ENCODE measurements at regions not wholly inside any gene's neighbourhood (a gene's known extent, or its start where the extent isn't known, plus 50 kb on each side); places are given as distances from the start of the nearest gene placed in this dataset.

DNA sequence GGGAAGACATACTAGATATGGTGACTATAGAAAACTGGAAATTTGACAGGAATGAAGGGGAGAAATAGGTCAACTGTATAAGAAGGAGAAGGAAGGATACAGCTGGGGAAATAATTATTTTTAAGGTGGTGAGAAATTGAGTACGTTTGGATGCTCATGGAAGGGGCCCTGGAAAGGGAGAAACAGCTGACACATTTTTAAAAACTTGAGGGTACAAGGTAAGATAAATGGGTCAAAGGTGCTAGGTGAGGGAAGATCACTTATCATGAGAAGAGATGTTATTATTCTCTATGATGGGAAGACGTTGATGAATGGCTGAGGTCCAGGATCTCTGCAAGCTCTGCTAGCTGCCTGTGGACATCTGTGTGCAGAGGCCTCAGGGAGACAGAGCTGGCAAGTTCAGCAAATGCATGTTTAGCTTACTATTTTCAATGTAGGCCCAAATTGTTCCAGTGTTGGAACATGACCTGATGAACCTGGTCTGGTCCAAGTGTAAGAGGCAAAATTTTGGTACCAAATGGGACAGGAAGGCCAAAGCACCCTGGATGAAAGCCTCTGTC is 181.7 kb downstream of the MTRR start:
- DNase-seq (ENCODE audit: low spot score) = no peak

DNA sequence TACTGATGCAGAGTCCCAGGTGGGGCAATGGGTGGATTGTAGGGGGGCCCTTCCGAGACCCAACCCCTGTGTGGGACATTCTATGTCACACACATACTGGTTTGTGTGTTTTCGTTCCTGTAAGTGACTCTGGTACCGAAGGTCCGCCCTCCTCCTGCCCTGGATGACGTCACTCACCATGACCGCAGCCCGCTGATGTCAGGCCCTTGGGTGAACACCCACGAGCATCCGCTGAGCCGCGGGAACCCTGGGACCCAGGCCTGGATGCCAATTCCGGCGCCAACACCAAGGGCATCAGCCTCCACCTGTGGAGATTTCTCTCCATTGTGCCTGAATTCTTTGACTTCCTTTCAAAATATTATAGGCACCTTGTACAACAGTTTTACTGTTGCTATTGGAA is 184.3 kb downstream of the MTRR start:
- DNase-seq (ENCODE audit: low spot score) = no peak

DNA sequence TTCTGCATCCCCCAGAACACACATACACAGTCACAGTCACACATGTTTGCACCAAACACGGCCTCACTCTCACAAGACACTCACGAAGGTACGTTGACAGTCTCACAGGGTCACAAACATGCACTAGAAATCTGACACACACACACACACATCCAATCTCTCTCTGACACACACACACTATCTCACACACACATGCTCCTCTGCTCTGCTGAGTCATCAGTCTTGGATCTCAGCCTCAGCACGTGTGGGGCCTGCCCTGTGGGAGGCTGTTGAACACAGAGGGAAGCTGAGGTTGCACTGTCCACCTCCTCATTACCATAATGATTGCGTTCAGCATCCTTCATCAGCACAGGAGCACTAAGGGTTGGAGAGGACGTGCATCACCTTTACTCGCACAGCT is 188.8 kb downstream of the MTRR start:
- DNase-seq (ENCODE audit: low spot score) = no peak

DNA sequence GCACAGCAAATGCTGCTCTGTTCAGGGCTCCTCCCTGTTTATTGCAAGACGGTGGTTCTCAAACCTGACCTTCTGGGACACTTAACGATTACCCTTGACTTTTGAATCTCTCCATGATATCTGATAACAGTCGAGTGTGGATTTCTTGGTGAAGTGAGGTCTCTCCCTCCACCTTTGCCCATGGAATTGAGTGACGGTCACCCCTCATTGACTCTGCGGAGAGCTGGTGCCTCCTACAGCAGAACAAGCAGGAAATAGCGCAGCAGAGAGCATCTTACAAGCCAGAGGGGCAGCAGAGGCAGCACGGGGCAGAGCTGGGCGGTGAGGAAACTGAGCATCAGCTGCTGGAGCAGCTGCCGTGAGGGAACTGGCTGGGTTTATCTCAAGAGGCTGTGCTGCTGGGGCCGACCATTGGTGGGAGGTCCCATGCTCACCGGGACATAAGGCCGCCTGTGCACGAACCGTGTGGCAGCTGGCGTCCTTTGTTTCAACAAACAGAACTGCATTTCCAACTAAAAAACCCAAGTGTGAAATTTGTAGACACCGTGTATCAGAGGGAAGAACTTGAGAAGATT is 189.8 kb downstream of the MTRR start:
- DNase-seq (ENCODE audit: low spot score) = no peak

DNA sequence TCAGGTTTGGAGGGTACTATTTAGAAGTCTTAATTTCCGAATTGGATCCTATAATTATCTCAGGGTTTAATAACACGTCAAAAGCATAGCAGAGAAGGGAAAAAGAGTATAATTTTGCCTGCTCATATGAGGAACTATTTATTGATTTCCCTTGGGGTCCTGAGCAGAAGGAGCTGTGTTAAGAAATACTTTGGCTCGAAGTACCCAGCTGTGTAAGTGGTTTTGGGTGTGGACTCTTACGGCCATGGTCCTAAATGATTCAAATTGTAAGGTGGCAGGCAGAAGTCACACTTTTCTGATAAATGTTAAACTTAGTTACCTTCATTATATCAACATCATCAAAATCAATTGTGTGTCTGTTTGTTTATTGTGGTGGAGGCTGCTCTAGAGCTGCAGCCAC is 190.4 kb downstream of the MTRR start:
- no peak for DNase-seq (ENCODE audit: low spot score)

- DNase-seq (ENCODE audit: low spot score) = no peak
Observed at GRCh38 chr5:8060235-8060952, 191.4 kb downstream of the MTRR start.

GRCh38 chr5:8060953-8061429 is 192.0 kb downstream of the MTRR start:
- no peak for DNase-seq (ENCODE audit: low spot score)

GRCh38 chr5:8062521-8062920 is 193.6 kb downstream of the MTRR start:
- DNase-seq (ENCODE audit: low spot score) = no peak

GRCh38 chr5:8068078-8068477 is 199.1 kb downstream of the MTRR start:
- DNase-seq (ENCODE audit: low spot score) = no peak

- no peak for DNase-seq (ENCODE audit: low spot score)
Observed at GRCh38 chr5:8070138-8070537, 201.2 kb downstream of the MTRR start.

DNA sequence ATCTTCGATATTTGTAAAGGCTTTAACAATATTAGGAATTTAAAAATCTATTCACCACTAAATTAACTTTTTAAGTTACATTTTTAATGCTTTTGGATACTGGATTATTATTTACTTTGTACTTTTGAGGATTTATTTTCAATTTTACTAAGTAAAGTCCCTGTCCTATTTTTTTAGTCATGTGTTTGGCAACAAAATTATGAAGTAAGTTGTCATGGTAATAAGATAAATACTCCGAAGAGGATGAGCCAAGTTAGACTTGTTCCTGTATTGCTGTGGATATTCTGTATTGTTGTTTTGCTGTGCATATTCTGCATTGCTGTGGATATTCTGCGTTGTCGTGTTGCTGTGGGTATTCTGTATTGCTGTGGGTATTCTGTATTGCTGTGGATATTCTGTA is 210.1 kb downstream of the MTRR start:
- no peak for DNase-seq (ENCODE audit: low spot score)

GRCh38 chr5:8081179-8081578 is 212.2 kb downstream of the MTRR start:
- DNase-seq (ENCODE audit: low spot score) = no peak

DNA sequence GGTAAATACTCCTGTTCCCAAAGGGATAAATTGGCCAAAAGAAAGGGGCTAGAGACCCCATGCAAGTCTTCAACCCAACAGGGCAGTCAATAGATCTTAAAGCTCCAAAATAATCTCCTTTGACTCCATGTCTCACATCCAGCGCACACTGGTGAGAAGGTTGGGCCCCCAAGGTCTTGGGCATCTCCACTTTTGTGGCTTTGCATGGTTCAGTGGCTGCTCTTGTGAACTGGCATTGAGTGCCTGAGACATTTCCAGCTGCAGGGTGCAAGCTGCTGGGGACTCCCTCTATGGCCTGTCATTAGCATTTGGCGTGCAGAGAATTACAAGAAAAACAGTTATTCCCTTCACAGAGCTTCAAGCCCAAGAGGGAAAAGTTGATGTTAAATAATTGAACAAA is 224.7 kb downstream of the MTRR start:
- no peak for DNase-seq (ENCODE audit: low spot score)

DNA sequence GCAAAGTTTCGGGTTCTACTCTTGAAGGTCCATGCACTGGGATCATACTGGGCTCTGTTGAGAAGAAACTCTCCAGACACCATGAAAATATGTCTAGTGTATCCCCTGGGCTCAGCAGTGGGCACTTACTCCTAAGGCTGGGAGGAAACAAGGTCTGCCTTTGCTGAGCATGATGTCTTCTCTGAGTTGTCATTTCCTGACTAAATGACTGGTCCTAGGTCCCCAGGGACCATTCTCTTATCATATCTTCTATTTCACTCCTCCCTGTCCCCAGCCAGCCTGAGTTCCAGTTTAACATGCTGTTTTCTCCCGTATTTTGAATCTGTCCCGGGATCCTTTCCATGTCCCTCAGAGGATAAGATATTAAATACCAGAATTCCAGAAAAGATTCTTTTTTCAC is 225.4 kb downstream of the MTRR start:
- DNase-seq (ENCODE audit: low spot score) = no peak

- no peak for DNase-seq (ENCODE audit: low spot score)
Observed at GRCh38 chr5:8097146-8097545, 228.2 kb downstream of the MTRR start.

GRCh38 chr5:8098081-8098480 is 229.1 kb downstream of the MTRR start:
- DNase-seq (ENCODE audit: low spot score) = no peak

DNA sequence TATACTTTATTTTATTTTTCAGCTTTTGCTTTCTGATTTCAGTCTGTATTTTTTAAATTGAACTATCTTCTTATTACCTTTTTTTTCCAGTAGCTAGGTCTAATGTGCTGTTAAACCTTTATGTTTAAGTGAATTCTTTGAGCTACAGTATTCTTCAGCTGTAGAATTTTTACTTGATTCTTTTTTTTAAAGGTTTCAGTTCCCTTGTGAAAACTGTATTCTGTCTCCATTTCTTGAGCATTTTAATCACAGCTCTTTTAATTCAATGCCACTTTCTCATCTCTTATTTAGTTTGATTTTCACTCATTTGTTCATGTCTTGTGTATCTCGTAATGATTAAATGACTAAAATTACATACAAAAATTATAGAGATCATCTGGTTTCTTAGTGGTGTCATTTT is 233.8 kb downstream of the MTRR start:
- no peak for DNase-seq (ENCODE audit: low spot score)

GRCh38 chr5:8114597-8115266 is 245.8 kb downstream of the MTRR start:
- DNase-seq (ENCODE audit: low spot score) = no peak

DNA sequence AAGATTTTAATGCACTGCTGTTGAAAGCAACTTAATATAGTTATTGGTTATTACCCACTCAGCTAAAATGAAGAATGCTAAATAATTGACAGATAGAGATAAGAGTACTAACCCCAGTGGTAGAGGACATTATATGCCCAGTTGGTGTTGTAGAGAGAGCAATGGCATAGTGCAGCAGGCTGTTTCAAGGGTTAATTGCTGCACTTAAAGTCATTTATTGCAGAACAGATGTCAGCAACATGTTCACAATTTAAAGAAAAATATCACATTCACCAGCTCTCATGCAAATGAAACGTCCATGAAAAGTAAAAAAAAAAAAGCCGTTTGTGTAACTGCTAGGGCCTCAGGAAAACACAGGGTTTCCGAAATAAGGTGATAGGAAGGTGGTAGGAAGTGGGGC is 254.6 kb downstream of the MTRR start:
- no peak for DNase-seq (ENCODE audit: low spot score)

DNA sequence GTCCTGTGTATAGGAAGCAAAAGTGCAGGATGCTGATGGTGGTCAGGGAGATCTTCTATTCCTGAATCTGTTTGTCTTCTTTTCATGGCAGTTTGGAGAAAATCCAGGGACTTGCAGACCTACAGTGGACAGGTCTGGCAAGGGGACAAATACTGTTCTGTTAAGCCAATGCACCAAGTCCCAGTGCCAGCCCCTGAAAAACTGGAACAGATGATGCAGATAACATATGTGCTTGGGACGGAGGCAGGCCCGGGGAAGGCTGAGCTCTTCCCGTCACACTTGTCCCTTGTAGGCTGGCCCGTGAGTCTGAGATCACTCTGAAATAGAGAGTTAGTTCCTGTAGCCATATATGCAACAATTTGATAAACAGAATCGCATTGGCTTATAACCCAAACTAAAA is 265.7 kb downstream of the MTRR start:
- DNase-seq (ENCODE audit: low spot score) = no peak

DNA sequence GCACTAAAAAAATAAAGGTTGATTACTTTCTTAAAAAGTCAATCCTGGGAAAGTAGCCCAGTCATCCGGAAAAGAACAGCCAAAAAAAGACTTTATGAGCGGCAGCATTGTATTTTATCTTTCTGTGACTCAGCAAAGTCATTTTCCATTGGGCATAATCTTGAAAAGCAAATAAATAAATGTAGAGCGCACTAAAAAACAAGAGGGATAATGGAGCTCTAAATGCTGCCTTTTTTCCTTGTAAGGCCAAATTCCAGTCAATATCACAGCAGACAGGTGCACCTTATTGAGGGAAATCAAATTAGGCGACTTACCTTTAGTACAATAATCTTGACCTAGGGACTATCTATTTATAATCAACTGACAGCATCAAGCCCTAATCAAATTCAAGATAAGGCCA is 266.8 kb downstream of the MTRR start:
- DNase-seq (ENCODE audit: low spot score) = no peak

DNA sequence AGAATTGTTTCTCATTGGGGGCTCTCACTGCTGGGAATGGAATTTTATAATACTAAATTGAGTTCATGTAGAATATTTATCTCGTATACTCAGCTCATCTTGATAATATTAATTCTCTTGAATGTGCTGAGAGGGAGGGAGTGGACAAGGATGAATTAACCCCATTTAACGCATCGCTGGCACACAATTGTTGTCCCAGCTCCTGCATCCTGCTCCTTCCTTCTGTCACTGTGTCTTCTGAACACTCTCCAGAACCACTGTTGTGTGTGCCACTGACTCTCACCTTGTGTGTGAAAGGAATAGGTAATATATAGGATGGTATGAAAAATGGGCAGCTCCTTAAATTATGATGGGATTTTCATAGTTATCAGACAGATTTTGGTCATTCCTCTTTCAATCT is 267.3 kb downstream of the MTRR start:
- no peak for DNase-seq (ENCODE audit: low spot score)

DNA sequence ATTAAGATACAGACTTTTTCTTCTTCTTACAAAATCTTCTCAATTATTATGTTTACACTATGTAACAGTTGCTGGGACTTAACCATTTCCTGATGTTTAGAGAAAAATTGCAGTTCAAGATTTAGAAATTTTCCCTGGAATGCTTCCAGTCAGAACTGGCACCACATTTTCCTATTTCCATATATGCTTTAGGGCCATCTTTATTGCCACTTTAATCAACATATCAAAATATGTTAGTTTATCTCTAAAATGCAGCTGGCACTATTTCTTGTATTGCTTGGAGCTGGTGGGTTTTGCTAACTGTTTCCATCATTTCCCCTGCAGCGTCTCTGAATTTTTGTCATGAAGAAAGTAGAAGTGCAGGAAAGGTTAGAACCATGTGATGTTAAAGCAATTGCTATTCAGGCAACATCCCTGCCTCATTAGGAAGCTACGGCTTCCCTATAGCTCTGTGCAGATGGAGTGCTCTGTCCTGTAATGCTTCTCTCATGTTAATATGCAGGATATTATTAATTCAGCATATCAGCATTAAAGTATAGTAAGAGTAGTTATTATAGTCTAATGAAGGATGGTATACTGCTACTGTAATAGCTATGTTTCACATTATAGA is 269.1 kb downstream of the MTRR start:
- DNase-seq (ENCODE audit: low spot score) = no peak

Measured in AG08396 (cell line).